ENCODE measurements at regions not wholly inside any gene's neighbourhood (a gene's known extent, or its start where the extent isn't known, plus 50 kb on each side); places are given as distances from the start of the nearest gene placed in this dataset.

DNA sequence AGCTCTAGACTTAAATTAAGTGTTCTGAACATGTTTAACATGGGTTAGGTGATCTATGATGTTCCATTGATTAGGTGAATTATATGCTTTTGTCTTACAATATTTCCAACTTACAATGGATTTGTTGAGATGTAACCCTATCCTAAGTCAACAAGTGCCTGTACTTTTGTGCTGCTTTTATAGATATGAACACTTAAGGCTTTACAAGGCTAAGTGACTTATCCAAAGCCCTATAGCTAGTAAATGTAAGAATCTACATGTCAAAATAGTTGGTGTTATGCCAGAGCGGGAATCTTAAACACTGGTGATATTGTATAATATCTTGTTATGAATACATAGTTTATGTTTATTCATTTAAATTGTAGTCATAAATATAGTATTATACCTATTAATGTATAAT is 1629.1 kb upstream of the IGFBP7 start (continued):
- TF ChIP-seq, protein P1, sequence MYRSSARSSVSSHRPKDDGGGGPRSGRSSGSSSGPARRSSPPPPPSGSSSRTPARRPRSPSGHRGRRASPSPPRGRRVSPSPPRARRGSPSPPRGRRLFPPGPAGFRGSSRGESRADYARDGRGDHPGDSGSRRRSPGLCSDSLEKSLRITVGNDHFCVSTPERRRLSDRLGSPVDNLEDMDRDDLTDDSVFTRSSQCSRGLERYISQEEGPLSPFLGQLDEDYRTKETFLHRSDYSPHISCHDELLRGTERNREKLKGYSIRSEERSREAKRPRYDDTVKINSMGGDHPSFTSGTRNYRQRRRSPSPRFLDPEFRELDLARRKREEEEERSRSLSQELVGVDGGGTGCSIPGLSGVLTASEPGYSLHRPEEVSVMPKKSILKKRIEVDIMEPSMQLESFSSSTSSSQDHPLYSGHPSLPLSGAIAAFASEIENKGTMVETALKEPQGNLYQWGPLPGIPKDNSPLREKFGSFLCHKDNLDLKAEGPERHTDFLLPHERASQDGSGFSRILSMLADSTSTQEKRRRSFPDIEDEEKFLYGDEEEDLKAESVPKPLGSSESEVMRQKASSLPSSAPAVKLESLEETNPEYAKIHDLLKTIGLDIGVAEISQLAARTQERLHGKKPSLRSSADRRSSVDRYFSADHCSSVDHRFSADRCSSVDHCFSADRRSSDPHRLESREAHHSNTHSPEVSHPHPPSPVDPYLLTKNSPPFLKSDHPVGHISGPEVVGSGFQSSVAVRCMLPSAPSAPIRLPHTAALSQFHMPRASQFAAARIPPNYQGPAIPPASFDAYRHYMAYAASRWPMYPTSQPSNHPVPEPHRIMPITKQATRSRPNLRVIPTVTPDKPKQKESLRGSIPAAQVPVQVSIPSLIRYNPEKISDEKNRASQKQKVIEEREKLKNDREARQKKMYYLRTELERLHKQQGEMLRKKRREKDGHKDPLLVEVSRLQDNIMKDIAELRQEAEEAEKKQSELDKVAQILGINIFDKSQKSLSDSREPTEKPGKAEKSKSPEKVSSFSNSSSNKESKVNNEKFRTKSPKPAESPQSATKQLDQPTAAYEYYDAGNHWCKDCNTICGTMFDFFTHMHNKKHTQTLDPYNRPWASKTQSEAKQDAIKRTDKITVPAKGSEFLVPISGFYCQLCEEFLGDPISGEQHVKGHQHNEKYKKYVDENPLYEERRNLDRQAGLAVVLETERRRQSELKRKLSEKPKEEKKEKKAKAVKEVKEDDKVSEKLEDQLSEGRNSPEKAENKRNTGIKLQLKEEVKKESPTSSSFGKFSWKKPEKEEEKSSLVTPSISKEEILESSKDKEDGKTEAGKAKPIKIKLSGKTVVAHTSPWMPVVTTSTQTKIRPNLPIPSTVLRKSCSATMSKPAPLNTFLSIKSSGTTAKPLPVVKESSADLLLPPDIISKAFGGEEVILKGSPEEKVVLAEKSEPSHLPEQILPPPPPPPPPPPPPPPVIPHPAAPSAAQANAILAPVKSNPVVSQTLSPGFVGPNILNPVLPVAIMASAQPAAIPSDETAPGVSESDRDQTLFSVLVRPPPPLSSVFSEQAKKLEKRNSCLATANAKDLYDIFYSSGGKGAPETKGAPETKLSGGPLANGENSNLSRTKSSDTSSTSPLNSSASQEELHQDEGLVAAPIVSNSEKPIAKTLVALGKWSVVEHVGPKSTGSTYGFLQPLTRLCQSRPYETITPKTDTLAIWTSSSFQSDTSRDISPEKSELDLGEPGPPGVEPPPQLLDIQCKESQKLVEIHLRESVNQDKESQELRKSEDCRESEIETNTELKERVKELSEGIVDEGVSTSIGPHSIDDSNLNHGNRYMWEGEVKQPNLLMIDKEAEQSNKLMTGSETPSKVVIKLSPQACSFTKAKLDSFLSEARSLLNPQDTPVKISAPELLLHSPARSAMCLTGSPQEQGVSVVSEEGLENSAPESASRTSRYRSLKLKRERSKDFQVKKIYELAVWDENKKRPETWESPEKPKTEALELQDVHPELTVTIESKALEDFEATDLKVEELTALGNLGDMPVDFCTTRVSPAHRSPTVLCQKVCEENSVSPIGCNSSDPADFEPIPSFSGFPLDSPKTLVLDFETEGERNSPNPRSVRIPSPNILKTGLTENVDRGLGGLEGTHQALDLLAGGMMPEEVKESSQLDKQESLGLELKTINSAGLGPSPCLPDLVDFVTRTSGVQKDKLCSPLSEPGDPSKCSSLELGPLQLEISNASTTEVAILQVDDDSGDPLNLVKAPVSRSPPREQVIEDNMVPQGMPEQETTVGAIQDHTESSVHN (CRISPR knock-in tag; IDR thresholded peaks at IDR 0.05): no peak
- TF ChIP-seq, protein P2, sequence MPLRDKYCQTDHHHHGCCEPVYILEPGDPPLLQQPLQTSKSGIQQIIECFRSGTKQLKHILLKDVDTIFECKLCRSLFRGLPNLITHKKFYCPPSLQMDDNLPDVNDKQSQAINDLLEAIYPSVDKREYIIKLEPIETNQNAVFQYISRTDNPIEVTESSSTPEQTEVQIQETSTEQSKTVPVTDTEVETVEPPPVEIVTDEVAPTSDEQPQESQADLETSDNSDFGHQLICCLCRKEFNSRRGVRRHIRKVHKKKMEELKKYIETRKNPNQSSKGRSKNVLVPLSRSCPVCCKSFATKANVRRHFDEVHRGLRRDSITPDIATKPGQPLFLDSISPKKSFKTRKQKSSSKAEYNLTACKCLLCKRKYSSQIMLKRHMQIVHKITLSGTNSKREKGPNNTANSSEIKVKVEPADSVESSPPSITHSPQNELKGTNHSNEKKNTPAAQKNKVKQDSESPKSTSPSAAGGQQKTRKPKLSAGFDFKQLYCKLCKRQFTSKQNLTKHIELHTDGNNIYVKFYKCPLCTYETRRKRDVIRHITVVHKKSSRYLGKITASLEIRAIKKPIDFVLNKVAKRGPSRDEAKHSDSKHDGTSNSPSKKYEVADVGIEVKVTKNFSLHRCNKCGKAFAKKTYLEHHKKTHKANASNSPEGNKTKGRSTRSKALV (CRISPR knock-in tag; IDR thresholded peaks at IDR 0.05): no peak
- TF ChIP-seq CREB1 (IDR thresholded peaks at IDR 0.05) (no peak), CREB1 (CRISPR knock-in tag; IDR thresholded peaks at IDR 0.05) (no peak), ZBTB1 (CRISPR knock-in tag; IDR thresholded peaks at IDR 0.05; ENCODE audit: borderline replicate concordance) (no peak), FOSL2 (CRISPR knock-in tag; IDR thresholded peaks at IDR 0.05) (no peak), LCORL (IDR thresholded peaks at IDR 0.05) (no peak), LCORL (CRISPR knock-in tag; IDR thresholded peaks at IDR 0.05) (no peak)
- TF ChIP-seq, protein P3, sequence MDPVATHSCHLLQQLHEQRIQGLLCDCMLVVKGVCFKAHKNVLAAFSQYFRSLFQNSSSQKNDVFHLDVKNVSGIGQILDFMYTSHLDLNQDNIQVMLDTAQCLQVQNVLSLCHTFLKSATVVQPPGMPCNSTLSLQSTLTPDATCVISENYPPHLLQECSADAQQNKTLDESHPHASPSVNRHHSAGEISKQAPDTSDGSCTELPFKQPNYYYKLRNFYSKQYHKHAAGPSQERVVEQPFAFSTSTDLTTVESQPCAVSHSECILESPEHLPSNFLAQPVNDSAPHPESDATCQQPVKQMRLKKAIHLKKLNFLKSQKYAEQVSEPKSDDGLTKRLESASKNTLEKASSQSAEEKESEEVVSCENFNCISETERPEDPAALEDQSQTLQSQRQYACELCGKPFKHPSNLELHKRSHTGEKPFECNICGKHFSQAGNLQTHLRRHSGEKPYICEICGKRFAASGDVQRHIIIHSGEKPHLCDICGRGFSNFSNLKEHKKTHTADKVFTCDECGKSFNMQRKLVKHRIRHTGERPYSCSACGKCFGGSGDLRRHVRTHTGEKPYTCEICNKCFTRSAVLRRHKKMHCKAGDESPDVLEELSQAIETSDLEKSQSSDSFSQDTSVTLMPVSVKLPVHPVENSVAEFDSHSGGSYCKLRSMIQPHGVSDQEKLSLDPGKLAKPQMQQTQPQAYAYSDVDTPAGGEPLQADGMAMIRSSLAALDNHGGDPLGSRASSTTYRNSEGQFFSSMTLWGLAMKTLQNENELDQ (CRISPR knock-in tag; IDR thresholded peaks at IDR 0.05; ENCODE audit: borderline replicate concordance): no peak
- TF ChIP-seq, protein P4, sequence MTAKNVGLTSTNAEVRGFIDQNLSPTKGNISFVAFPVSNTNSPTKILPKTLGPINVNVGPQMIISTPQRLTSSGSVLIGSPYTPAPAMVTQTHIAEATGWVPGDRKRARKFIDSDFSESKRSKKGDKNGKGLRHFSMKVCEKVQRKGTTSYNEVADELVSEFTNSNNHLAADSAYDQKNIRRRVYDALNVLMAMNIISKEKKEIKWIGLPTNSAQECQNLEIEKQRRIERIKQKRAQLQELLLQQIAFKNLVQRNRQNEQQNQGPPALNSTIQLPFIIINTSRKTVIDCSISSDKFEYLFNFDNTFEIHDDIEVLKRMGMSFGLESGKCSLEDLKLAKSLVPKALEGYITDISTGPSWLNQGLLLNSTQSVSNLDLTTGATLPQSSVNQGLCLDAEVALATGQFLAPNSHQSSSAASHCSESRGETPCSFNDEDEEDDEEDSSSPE (CRISPR knock-in tag; IDR thresholded peaks at IDR 0.05): no peak
- TF ChIP-seq, protein P5, sequence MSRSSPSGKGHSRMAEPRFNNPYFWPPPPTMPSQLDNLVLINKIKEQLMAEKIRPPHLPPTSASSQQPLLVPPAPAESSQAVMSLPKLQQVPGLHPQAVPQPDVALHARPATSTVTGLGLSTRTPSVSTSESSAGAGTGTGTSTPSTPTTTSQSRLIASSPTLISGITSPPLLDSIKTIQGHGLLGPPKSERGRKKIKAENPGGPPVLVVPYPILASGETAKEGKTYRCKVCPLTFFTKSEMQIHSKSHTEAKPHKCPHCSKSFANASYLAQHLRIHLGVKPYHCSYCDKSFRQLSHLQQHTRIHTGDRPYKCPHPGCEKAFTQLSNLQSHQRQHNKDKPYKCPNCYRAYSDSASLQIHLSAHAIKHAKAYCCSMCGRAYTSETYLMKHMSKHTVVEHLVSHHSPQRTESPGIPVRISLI (CRISPR knock-in tag; IDR thresholded peaks at IDR 0.05; ENCODE audit: borderline replicate concordance): no peak

Data from HepG2 (cell line).